Nephron progenitor cell (in vitro differentiated cells): ENCODE measurements at regions not wholly inside any gene's neighbourhood (a gene's known extent, or its start where the extent isn't known, plus 50 kb on each side); places are given as distances from the start of the nearest gene placed in this dataset.

ENCODE experiments used
- DNase-seq: peaks from one replicate; pipeline ENCODE4 v3.0.0; 2021
- H3K27ac Mint-ChIP-seq: 2 replicates; pipeline ENCODE4 v1.8.0; 2021; ENCODE audit warnings: mild to moderate bottlenecking, moderate library complexity, mixed read lengths
- H3K27me3 Mint-ChIP-seq: 2 replicates; pipeline ENCODE4 v1.8.0; 2021; ENCODE audit warnings: mild to moderate bottlenecking, low read depth, mixed read lengths; ENCODE audit not compliant: poor library complexity
- H3K36me3 Mint-ChIP-seq: 2 replicates; pipeline ENCODE4 v1.8.0; 2021; ENCODE audit warnings: low read depth, mixed read lengths
- H3K4me1 Mint-ChIP-seq: 2 replicates; pipeline ENCODE4 v1.8.0; 2021; ENCODE audit warnings: mixed read lengths
- H3K4me3 Mint-ChIP-seq: 2 replicates; pipeline ENCODE4 v1.8.0; 2021; ENCODE audit warnings: mild to moderate bottlenecking, moderate library complexity, mixed read lengths
- H3K9me3 Mint-ChIP-seq: 2 replicates; pipeline ENCODE4 v1.8.0; 2021; ENCODE audit warnings: mild to moderate bottlenecking, moderate library complexity, mixed read lengths
- TF ChIP-seq, protein P1 (sequence below): fragments of 200-600 bp; sonication (generic); IDR thresholded peaks from 2 replicates; pipeline ENCODE4 v1.5.0; 2021; ENCODE audit warnings: antibody characterized with exemption

DNA sequence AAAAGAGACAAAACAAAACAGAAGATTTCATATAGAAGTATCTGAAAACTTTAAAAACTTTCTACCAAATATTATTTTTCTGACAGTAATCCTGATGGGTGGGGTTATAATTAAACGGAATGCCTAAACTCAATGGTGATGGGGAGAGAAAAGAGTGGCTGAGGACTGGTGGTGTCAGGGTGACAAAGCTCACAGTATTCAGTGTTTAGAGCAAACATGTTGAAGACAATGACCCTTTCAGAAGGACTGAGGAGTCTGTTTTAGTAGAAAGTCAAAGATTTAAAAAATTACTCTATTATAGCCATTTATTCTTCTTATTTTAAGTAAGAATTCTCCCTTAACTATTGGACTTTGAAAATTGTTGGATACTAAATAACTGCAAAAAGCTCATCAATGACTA, 1144.0 kb downstream of the TAF11L14 start:
- Mint-ChIP-seq H3K4me1 (no peaks in the 10 kb centered on the region), H3K27me3 (no peaks in the 10 kb centered on the region), H3K36me3 (no peaks in the 10 kb centered on the region), H3K9me3 (peaks cover 5% of the 10 kb centered on the region), H3K27ac (no peak overlapping the region), H3K4me3 (no peak overlapping the region)
- DNase-seq: no peak
- TF ChIP-seq, protein P1, sequence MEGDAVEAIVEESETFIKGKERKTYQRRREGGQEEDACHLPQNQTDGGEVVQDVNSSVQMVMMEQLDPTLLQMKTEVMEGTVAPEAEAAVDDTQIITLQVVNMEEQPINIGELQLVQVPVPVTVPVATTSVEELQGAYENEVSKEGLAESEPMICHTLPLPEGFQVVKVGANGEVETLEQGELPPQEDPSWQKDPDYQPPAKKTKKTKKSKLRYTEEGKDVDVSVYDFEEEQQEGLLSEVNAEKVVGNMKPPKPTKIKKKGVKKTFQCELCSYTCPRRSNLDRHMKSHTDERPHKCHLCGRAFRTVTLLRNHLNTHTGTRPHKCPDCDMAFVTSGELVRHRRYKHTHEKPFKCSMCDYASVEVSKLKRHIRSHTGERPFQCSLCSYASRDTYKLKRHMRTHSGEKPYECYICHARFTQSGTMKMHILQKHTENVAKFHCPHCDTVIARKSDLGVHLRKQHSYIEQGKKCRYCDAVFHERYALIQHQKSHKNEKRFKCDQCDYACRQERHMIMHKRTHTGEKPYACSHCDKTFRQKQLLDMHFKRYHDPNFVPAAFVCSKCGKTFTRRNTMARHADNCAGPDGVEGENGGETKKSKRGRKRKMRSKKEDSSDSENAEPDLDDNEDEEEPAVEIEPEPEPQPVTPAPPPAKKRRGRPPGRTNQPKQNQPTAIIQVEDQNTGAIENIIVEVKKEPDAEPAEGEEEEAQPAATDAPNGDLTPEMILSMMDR: no peak

DNA sequence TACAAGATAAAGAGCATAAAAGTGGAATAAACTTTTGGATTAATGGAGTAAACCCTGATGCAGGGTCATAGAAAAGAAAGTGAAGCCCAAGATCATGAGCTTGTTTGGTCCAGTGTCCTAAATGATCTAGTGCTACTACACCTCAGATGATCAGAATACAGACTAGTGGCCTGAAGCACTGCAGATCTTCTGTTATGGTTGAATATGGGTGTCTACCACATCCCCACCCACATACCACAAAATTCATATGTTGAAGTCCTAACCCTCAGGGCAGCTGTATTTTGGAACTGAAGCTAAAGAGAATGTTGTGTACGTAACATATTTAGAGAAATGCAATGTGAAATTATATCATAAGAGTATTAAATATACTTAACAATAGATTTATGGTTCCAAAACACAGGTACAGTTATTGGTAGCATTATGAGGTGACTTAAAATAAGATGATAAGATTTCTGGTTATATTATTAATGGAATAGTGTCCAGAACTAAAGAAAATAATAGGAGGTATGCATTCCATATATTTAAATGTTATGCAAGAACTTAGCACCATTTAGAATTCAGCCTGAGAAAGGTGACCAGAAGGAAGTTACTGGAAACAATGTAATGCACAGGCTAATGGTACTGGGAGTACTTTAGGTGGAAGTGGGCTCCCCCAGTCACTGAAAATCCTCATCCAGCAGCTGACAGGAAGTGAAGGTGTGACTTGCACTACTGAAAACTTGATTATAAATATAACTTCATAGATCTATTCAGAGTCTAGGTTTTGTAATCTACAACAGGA, 1155.1 kb downstream of the TAF11L14 start:
- no peak overlapping the region for H3K4me3 Mint-ChIP-seq
- H3K27ac Mint-ChIP-seq: no peak overlapping the region
- TF ChIP-seq, protein P1: no peak
- H3K4me1 Mint-ChIP-seq: no peaks in the 10 kb centered on the region
- H3K9me3 Mint-ChIP-seq: no peaks in the 10 kb centered on the region
- H3K27me3 Mint-ChIP-seq: peaks cover 2% of the 10 kb centered on the region
- no peaks in the 10 kb centered on the region for H3K36me3 Mint-ChIP-seq
- DNase-seq: no peak

DNA sequence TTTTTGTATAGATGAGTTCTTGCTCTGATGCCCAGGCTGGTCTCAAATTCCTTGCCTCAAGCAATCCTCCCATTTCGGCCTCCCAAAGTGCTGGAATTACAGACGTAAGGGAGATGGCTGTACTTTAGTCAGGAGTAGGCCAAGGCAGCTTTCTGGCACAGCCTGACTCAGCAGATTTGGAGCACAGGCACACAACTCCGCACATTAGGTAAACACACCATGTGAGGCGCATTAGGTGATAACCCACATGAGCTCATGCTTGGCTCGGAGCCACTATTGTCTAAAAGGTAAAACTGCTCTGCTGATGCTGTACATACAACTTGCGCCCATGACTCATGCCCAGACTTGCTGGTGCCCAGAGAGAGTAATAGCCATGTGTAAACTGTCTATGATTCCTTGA, 1157.9 kb downstream of the TAF11L14 start:
- H3K9me3 Mint-ChIP-seq: no peaks in the 10 kb centered on the region
- no peaks in the 10 kb centered on the region for H3K36me3 Mint-ChIP-seq
- H3K27me3 Mint-ChIP-seq: peaks cover 3% of the 10 kb centered on the region
- H3K4me3 Mint-ChIP-seq: no peak overlapping the region
- H3K27ac Mint-ChIP-seq: no peak overlapping the region
- no peak for DNase-seq
- TF ChIP-seq, protein P1: no peak
- H3K4me1 Mint-ChIP-seq: peaks cover 3% of the 10 kb centered on the region

DNA sequence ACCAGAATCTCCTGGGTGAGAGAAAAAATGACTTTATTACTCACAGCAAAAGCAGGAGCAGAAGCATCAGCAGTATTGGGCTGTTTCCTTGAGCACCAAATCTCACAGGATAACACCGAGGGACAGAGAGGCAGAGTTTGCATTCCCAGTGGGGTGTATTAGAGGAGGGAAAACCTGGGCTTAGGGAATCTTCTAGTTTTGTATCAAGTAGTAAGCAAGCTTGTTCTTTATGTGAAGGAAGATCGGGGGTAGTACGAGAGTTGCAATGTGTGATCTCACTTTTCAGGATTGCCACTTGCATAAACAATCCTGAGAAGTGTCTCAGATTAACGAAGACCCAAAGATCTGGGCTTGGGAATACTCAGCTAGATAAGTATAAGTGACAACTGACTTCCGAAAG, 1163.0 kb downstream of the TAF11L14 start:
- Mint-ChIP-seq H3K4me1 (peaks cover 11% of the 10 kb centered on the region), H3K4me3 (no peak overlapping the region), H3K27ac (no peak overlapping the region), H3K9me3 (no peaks in the 10 kb centered on the region), H3K36me3 (no peaks in the 10 kb centered on the region), H3K27me3 (peaks cover 3% of the 10 kb centered on the region)
- DNase-seq: no peak
- TF ChIP-seq, protein P1: no peak

DNA sequence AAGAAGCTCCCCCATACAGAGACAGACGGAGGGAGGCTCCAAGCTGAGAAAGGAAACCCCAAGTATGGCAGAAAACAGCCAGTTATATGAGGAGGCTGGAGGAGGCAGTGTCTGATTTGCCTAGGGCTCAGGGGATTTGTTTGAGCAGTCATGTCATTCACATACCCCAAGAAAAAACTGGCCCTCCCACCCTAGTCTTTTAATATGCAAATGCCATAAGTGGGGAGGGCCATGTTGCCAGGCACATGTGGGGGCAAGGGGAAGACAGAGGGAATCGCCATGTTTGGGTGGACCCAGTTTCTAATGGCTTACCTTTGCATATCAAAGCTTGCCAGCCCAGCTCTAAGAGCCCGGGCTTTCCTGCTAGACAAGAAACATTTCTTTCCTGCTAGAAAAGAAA, 1163.8 kb downstream of the TAF11L14 start:
- TF ChIP-seq, protein P1: no peak
- Mint-ChIP-seq H3K4me1 (peaks cover 11% of the 10 kb centered on the region), H3K27ac (no peak overlapping the region), H3K36me3 (no peaks in the 10 kb centered on the region), H3K9me3 (no peaks in the 10 kb centered on the region), H3K27me3 (peaks cover 3% of the 10 kb centered on the region), H3K4me3 (no peak overlapping the region)
- DNase-seq: no peak
